NB4 (cell line): ENCODE measurements at regions not wholly inside any gene's neighbourhood (a gene's known extent, or its start where the extent isn't known, plus 50 kb on each side); places are given as distances from the start of the nearest gene placed in this dataset.

ENCODE experiments used
- MAX ChIP-seq: IDR thresholded peaks from 2 replicates; pipeline ENCODE4 v1.6.1; 2011; ENCODE audit warnings: low read depth, low read length
- MYC ChIP-seq: IDR thresholded peaks from 2 replicates; pipeline ENCODE4 v1.6.1; 2011; ENCODE audit warnings: low read depth, low read length
- POLR2A ChIP-seq: IDR thresholded peaks from 2 replicates; pipeline ENCODE4 v1.6.1; 2011; ENCODE audit warnings: mild to moderate bottlenecking; ENCODE audit not compliant: insufficient read length; ENCODE audit errors: extremely low read depth
- TF ChIP-seq, protein P1 (sequence below): IDR thresholded peaks from one replicate; pipeline ENCODE4 v1.5.1; 2012; ENCODE audit warnings: low read depth, low read length

GRCh38 chr3:180295811-180296210, 259.1 kb upstream of the PEX5L start:
- TF ChIP-seq, protein P1, sequence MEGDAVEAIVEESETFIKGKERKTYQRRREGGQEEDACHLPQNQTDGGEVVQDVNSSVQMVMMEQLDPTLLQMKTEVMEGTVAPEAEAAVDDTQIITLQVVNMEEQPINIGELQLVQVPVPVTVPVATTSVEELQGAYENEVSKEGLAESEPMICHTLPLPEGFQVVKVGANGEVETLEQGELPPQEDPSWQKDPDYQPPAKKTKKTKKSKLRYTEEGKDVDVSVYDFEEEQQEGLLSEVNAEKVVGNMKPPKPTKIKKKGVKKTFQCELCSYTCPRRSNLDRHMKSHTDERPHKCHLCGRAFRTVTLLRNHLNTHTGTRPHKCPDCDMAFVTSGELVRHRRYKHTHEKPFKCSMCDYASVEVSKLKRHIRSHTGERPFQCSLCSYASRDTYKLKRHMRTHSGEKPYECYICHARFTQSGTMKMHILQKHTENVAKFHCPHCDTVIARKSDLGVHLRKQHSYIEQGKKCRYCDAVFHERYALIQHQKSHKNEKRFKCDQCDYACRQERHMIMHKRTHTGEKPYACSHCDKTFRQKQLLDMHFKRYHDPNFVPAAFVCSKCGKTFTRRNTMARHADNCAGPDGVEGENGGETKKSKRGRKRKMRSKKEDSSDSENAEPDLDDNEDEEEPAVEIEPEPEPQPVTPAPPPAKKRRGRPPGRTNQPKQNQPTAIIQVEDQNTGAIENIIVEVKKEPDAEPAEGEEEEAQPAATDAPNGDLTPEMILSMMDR: no peak
- TF ChIP-seq POLR2A: no peak
- TF ChIP-seq MAX: no peak
- TF ChIP-seq MYC: no peak
